ENCODE measurements at regions not wholly inside any gene's neighbourhood (a gene's known extent, or its start where the extent isn't known, plus 50 kb on each side); places are given as distances from the start of the nearest gene placed in this dataset.

GRCh38 chr12:66051361-66051760, 79.2 kb downstream of the LLPH start:
- TF ChIP-seq CTCF (IDR thresholded peaks at IDR 0.05) (no peak), POLR2A (IDR thresholded peaks at IDR 0.05) (no peak), EP300 (IDR thresholded peaks at IDR 0.05; ENCODE audit: low read depth) (no peak)

Measured in transverse colon (tissue), 3 donors.